Astrocyte of the spinal cord (primary cell): ENCODE measurements at regions not wholly inside any gene's neighbourhood (a gene's known extent, or its start where the extent isn't known, plus 50 kb on each side); places are given as distances from the start of the nearest gene placed in this dataset.
A peak's percentile ranks its signal among the peaks of the same experiment; 100 is the strongest.

Source experiments
- DNase-seq: peaks from one replicate; pipeline ENCODE4 v3.0.0; 2011; ENCODE audit warnings: low read depth, low spot score
- H3K4me3 ChIP-seq: 2 replicates; pipeline ENCODE4 v1.5.1; 2011; ENCODE audit warnings: low read depth, mild to moderate bottlenecking, low read length, moderate library complexity
- CTCF ChIP-seq: IDR thresholded peaks from 2 replicates; pipeline ENCODE4 v1.5.1; 2012; ENCODE audit warnings: low read depth, mild to moderate bottlenecking, low read length, inconsistent platforms
- in situ Hi-C: cut with HindIII; loops from 2 replicates; pipeline ENCODE4 v1.10.0; 2017; ENCODE audit warnings: low sequenced_read_pairs

- in situ Hi-C loops: no loop called here
- no peak for DNase-seq
- no peak overlapping the region for H3K4me3 ChIP-seq
- TF ChIP-seq CTCF: no peak
These were observed 79.7 kb upstream of the APCDD1 start for GRCh38 chr18:10374636-10375293.

DNA sequence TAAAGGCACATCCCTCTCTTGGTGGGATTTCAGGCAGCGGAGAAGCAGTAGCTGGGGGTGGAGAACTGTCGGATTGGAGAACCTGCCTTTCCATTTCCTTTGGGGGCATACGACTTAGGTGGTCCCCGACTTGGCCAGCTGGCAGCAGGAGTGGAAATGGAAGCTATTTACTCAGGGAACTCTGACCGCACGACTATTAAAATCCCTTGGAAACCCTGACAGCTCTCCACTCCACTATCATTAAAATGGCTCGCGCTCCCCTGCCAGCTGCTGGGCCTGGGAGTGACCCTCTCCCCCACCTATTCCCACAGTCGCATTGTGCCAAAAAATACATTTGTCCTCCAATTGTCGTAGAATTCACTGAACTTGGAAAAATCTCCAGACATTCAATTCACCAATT is 77.7 kb upstream of the APCDD1 start:
- TF ChIP-seq CTCF: no peak
- no peak for DNase-seq
- H3K4me3 ChIP-seq: no peak overlapping the region
- in situ Hi-C loops: no loop called here

DNA sequence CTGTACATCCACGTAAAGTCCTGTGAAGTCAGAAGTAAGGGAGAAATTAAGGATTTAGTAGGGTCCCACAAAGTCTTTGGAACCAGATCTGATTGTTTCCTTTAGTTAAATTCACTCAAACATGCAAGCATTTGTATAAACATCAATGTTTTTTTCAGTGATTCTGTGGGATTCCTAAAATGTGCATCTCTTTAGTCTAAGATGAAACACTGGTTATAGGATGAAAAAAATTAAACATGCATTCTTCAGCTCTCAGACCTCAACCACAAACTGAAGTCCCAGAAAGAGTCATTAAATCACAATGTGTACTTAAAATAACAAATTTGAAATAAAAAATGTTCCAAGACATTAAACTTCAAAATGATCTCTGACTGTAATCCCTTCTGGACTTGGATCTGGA is 76.5 kb upstream of the APCDD1 start:
- peak; percentile 54 for DNase-seq
- no peak for TF ChIP-seq CTCF
- in situ Hi-C loops: no loop called here
- H3K4me3 ChIP-seq: no peak overlapping the region

GRCh38 chr18:10378688-10379420 is 75.6 kb upstream of the APCDD1 start:
- in situ Hi-C loops: no loop called here
- no peak for DNase-seq
- no peak overlapping the region for H3K4me3 ChIP-seq
- TF ChIP-seq CTCF: no peak

- no peak for TF ChIP-seq CTCF
- no peak for DNase-seq
- H3K4me3 ChIP-seq: no peak overlapping the region
- in situ Hi-C loops: no loop called here
These were observed 74.9 kb upstream of the APCDD1 start for GRCh38 chr18:10379522-10379921.

- DNase-seq: no peak
- no peak overlapping the region for H3K4me3 ChIP-seq
- in situ Hi-C loops: no loop called here
- TF ChIP-seq CTCF: no peak
These were observed 72.9 kb upstream of the APCDD1 start for GRCh38 chr18:10381516-10381915.
